IPS-18a (cell line): ENCODE measurements at regions not wholly inside any gene's neighbourhood (a gene's known extent, or its start where the extent isn't known, plus 50 kb on each side); places are given as distances from the start of the nearest gene placed in this dataset.

Experiments
- H3K27ac ChIP-seq: one replicate; pipeline ENCODE4 v1.5.1; 2013; ENCODE audit warnings: low read length
- H3K27me3 ChIP-seq: one replicate; pipeline ENCODE4 v1.6.1; 2013; ENCODE audit warnings: mild to moderate bottlenecking, low read length; ENCODE audit not compliant: control insufficient read depth, insufficient read depth
- H3K36me3 ChIP-seq: one replicate; pipeline ENCODE4 v1.6.1; 2013; ENCODE audit warnings: low read depth, low read length; ENCODE audit not compliant: control insufficient read depth
- H3K4me1 ChIP-seq: one replicate; pipeline ENCODE4 v1.6.1; 2013; ENCODE audit warnings: low read depth, low read length; ENCODE audit not compliant: control insufficient read depth
- H3K4me3 ChIP-seq: one replicate; pipeline ENCODE4 v1.5.1; 2013; ENCODE audit warnings: low read length
- H3K9ac ChIP-seq: one replicate; pipeline ENCODE4 v1.6.1; 2013; ENCODE audit warnings: mild to moderate bottlenecking, low read length, moderate library complexity
- H3K9me3 ChIP-seq: one replicate; pipeline ENCODE4 v1.6.1; 2013; ENCODE audit warnings: low read depth, low read length; ENCODE audit not compliant: control insufficient read depth

DNA sequence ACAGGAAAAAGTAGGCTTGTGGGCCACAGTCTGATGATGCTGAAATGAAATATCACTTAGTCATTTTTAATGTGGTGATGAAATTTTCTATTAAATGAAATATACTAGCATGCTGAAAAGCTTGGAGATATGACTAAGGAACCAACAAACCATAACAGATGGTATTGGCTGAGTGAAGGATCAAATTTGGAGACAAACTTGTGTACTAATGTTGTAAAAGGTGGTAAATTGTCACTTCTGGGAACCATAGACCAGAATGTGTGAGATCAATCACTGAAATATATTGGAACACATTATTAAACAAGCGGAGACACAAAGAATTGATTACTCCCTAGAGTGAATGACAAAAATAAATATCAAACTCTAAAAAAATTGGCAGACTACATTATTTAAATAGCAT lies 232.4 kb downstream of the DOK5 start:
- H3K4me3 ChIP-seq: no peak overlapping the region
- H3K9ac ChIP-seq: no peak overlapping the region
- H3K9me3 ChIP-seq: no peaks in the 10 kb centered on the region
- no peaks in the 10 kb centered on the region for H3K4me1 ChIP-seq
- no peak overlapping the region for H3K27ac ChIP-seq
- H3K27me3 ChIP-seq: no peaks in the 10 kb centered on the region
- H3K36me3 ChIP-seq: no peaks in the 10 kb centered on the region

DNA sequence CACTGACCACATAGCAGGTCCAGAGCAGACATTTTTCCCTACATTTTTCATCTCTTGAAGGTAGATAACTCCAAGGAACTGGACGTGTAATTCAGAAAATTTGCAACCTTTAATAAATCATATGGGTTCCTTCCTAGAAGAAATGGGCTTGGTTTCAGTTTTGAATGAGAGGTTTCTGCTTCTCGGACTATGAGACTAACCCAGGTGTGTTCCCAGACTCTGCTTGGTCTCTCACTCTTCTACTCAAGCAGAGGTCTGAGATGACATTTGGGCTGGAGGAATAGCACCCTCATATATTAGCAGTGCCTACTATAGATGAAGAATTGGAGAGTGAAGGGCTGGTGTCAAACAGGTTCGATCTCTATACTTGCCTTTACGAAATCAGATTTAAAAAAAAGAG lies 231.2 kb downstream of the DOK5 start:
- H3K4me3 ChIP-seq: no peak overlapping the region
- H3K27me3 ChIP-seq: no peaks in the 10 kb centered on the region
- no peaks in the 10 kb centered on the region for H3K36me3 ChIP-seq
- H3K27ac ChIP-seq: no peak overlapping the region
- no peak overlapping the region for H3K9ac ChIP-seq
- no peaks in the 10 kb centered on the region for H3K4me1 ChIP-seq
- H3K9me3 ChIP-seq: no peaks in the 10 kb centered on the region

DNA sequence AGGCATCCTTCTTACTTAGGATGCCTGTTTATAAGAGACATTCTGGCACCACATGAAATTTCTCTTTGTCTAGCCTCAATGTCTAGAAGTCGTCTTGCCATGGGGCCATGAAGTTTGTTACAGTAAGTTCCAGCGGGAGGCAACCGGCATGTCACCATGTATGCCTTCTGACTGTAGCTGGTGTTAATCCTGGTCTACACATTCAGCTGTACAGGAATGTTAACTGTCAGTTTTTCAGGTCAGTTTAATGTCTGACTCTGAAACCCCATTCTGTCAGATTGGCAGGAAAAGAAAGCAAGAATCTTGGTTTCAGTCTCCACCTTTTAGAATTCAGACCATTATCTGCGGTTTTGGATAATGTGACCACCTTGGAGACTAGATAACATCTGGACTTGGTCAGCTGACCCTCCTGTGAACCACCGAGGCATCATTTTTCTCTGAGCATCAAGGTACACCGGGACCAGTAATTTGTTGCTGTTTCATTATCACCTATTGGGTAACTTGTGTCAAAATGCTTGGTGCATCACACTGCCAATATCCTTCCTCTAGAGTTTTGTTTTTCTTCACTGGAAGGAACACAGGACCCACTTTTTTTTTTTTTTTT lies 228.7 kb downstream of the DOK5 start:
- no peaks in the 10 kb centered on the region for H3K36me3 ChIP-seq
- no peak overlapping the region for H3K27ac ChIP-seq
- no peak overlapping the region for H3K4me3 ChIP-seq
- H3K9me3 ChIP-seq: no peaks in the 10 kb centered on the region
- H3K9ac ChIP-seq: no peak overlapping the region
- H3K4me1 ChIP-seq: no peaks in the 10 kb centered on the region
- H3K27me3 ChIP-seq: no peaks in the 10 kb centered on the region
